Fibroblast of peridontal ligament (primary cell): ENCODE measurements at regions not wholly inside any gene's neighbourhood (a gene's known extent, or its start where the extent isn't known, plus 50 kb on each side); places are given as distances from the start of the nearest gene placed in this dataset.
"Not testable (repeated sequence)": the region's sequence is repeated elsewhere in the genome, so short reads cannot be mapped to it uniquely, and the experiment has no call there.

Experiments used
- DNase-seq: peaks from one replicate; pipeline ENCODE4 v3.0.0-alpha.2; 2010; ENCODE audit errors: extremely low read depth

- not testable (repeated sequence) for DNase-seq
Observed at GRCh38 chr15:77896147-77897112, 181.1 kb downstream of the TBC1D2B start.

- DNase-seq, result no peak
Observed at GRCh38 chr15:77895742-77896141, 181.8 kb downstream of the TBC1D2B start.

GRCh38 chr15:77895145-77895544 lies 182.4 kb downstream of the TBC1D2B start:
- DNase-seq, result not testable (repeated sequence)

- not testable (repeated sequence) for DNase-seq
Observed at GRCh38 chr15:77893671-77894640, 183.6 kb downstream of the TBC1D2B start.

GRCh38 chr15:77893246-77893645 lies 184.3 kb downstream of the TBC1D2B start:
- not testable (repeated sequence) for DNase-seq

- DNase-seq, result no peak
Observed at GRCh38 chr15:77892335-77892734, 185.2 kb downstream of the TBC1D2B start.

- not testable (repeated sequence) for DNase-seq
Observed at GRCh38 chr15:77891862-77892261, 185.6 kb downstream of the TBC1D2B start.

GRCh38 chr15:77890911-77891801 lies 186.4 kb downstream of the TBC1D2B start:
- DNase-seq, result peak; percentile 27

- not testable (repeated sequence) for DNase-seq
Observed at GRCh38 chr15:77889828-77890725, 187.4 kb downstream of the TBC1D2B start.

- DNase-seq, result no peak
Observed at GRCh38 chr15:77889009-77889806, 188.3 kb downstream of the TBC1D2B start.

GRCh38 chr15:77887563-77888429 lies 189.7 kb downstream of the TBC1D2B start:
- not testable (repeated sequence) for DNase-seq

- DNase-seq, result no peak
Observed at GRCh38 chr15:77886805-77887448, 190.6 kb downstream of the TBC1D2B start.

GRCh38 chr15:77885877-77886500 lies 191.5 kb downstream of the TBC1D2B start:
- DNase-seq, result not testable (repeated sequence)

GRCh38 chr15:77883012-77883411 lies 194.5 kb downstream of the TBC1D2B start:
- not testable (repeated sequence) for DNase-seq

GRCh38 chr15:77881950-77882349 lies 195.6 kb downstream of the TBC1D2B start:
- DNase-seq, result no peak

- DNase-seq, result not testable (repeated sequence)
Observed at GRCh38 chr15:77881535-77881934, 196.0 kb downstream of the TBC1D2B start.

- not testable (repeated sequence) for DNase-seq
Observed at GRCh38 chr15:77879466-77879865, 198.0 kb downstream of the TBC1D2B start.
